NT2/D1 (cell line): ENCODE measurements at regions not wholly inside any gene's neighbourhood (a gene's known extent, or its start where the extent isn't known, plus 50 kb on each side); places are given as distances from the start of the nearest gene placed in this dataset.

ENCODE experiments used
- DNase-seq: peaks from one replicate; pipeline ENCODE4 v3.0.0-alpha.2; 2011; ENCODE audit warnings: low read depth, low spot score
- H3K27me3 ChIP-seq: 2 replicates; pipeline ENCODE4 v1.6.0; 2011; ENCODE audit warnings: mild to moderate bottlenecking; ENCODE audit not compliant: insufficient read length, insufficient read depth
- H3K36me3 ChIP-seq: 2 replicates; pipeline ENCODE4 v1.6.1; 2011; ENCODE audit warnings: mild to moderate bottlenecking, low read length, mixed read lengths; ENCODE audit not compliant: insufficient read depth, insufficient read length
- H3K4me1 ChIP-seq: 2 replicates; pipeline ENCODE4 v1.5.1; 2011; ENCODE audit not compliant: insufficient read depth, insufficient read length
- H3K4me3 ChIP-seq: 2 replicates; pipeline ENCODE4 v1.5.1; 2011; ENCODE audit warnings: low read depth; ENCODE audit not compliant: insufficient read length
- H3K9ac ChIP-seq: 2 replicates; pipeline ENCODE4 v1.6.0; 2011; ENCODE audit warnings: low read depth; ENCODE audit not compliant: insufficient read length
- H3K9me3 ChIP-seq: 2 replicates; pipeline ENCODE4 v1.5.1; 2011; ENCODE audit warnings: mild to moderate bottlenecking, low read length; ENCODE audit not compliant: insufficient read depth
- SUZ12 ChIP-seq: IDR thresholded peaks from 2 replicates; pipeline ENCODE4 v1.6.1; 2011; ENCODE audit not compliant: insufficient read length, insufficient read depth; ENCODE audit errors: extremely low read depth
- YY1 ChIP-seq: IDR thresholded peaks from 2 replicates; pipeline ENCODE4 v1.6.1; 2011; ENCODE audit not compliant: insufficient read length, insufficient read depth
- ZNF274 ChIP-seq: IDR thresholded peaks from 2 replicates; pipeline ENCODE4 v1.6.1; 2011; ENCODE audit warnings: mild to moderate bottlenecking, low read depth, low read length

DNA sequence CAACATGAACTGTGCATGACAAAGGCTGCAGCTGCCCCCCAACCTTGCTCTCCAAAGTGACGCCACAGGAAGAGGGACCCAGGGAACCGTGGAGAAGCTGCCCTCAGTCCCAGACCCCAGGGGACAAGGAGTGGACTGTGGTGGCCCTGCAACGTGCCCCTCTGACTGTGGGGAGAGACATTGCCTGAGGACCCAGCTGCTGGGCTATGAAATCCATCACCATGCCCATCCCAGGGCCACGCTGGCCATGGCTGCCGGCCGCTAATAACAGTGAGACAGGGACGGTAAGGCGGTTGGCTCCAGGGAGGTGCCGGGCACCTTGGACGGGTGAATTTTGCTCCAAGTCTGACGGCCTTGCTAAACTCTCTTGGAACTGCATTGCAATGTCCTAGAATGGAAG, 211.3 kb upstream of the HDAC4 start:
- H3K9ac ChIP-seq, result no peak overlapping the region
- peaks cover 8% of the 10 kb centered on the region for H3K4me1 ChIP-seq
- no peaks in the 10 kb centered on the region for H3K36me3 ChIP-seq
- H3K4me3 ChIP-seq, result no peak overlapping the region
- TF ChIP-seq ZNF274, result no peak
- TF ChIP-seq YY1, result no peak
- no peak for TF ChIP-seq SUZ12
- no peak for DNase-seq
- H3K9me3 ChIP-seq, result no peaks in the 10 kb centered on the region
- no peaks in the 10 kb centered on the region for H3K27me3 ChIP-seq

GRCh38 chr2:239611222-239611795, 210.5 kb upstream of the HDAC4 start:
- Histone ChIP-seq H3K27me3 (no peaks in the 10 kb centered on the region), H3K9me3 (no peaks in the 10 kb centered on the region), H3K36me3 (no peaks in the 10 kb centered on the region), H3K4me3 (no peak overlapping the region), H3K9ac (no peak overlapping the region), H3K4me1 (peaks cover 8% of the 10 kb centered on the region)
- no peak for TF ChIP-seq YY1
- TF ChIP-seq ZNF274, result no peak
- no peak for TF ChIP-seq SUZ12
- DNase-seq, result no peak

GRCh38 chr2:239610457-239611221, 209.8 kb upstream of the HDAC4 start:
- Histone ChIP-seq H3K4me3 (no peak overlapping the region), H3K9me3 (no peaks in the 10 kb centered on the region), H3K9ac (no peak overlapping the region), H3K36me3 (no peaks in the 10 kb centered on the region), H3K4me1 (peaks cover 8% of the 10 kb centered on the region), H3K27me3 (no peaks in the 10 kb centered on the region)
- TF ChIP-seq YY1 (no peak), SUZ12 (no peak), ZNF274 (no peak)
- DNase-seq, result no peak

- Histone ChIP-seq H3K9ac (no peak overlapping the region), H3K4me3 (no peak overlapping the region), H3K9me3 (no peaks in the 10 kb centered on the region), H3K36me3 (no peaks in the 10 kb centered on the region), H3K4me1 (peaks cover 8% of the 10 kb centered on the region), H3K27me3 (no peaks in the 10 kb centered on the region)
- TF ChIP-seq YY1 (no peak), ZNF274 (no peak), SUZ12 (no peak)
- DNase-seq, result no peak
Observed at GRCh38 chr2:239609607-239610310, 208.9 kb upstream of the HDAC4 start.

GRCh38 chr2:239609162-239609561, 208.3 kb upstream of the HDAC4 start:
- Histone ChIP-seq H3K36me3 (no peaks in the 10 kb centered on the region), H3K4me1 (peaks cover 8% of the 10 kb centered on the region), H3K9me3 (no peaks in the 10 kb centered on the region), H3K9ac (no peak overlapping the region), H3K4me3 (no peak overlapping the region), H3K27me3 (no peaks in the 10 kb centered on the region)
- no peak for DNase-seq
- TF ChIP-seq YY1 (no peak), SUZ12 (no peak), ZNF274 (no peak)

DNA sequence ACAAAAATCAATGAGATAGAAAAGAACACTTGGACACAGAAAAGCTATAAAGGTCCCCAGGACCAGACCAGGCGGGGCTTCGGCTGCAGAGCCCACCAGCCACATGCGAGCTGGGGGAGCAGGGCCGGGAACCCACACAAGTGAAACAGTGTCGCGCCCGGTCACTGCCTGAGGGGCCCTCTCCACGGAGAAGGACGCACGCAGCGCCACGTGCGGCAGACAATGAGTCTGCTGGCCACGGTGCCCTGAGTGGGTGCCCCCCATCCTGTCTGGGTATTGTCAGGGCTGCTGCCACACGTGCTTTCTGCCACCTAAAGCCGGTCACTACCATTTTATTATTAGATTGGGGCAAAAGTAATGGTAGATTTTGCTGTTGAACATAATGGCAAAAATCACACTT, 207.9 kb upstream of the HDAC4 start:
- no peaks in the 10 kb centered on the region for H3K27me3 ChIP-seq
- no peak for DNase-seq
- H3K4me3 ChIP-seq, result no peak overlapping the region
- peaks cover 8% of the 10 kb centered on the region for H3K4me1 ChIP-seq
- TF ChIP-seq SUZ12 (no peak), YY1 (no peak), ZNF274 (no peak)
- no peaks in the 10 kb centered on the region for H3K36me3 ChIP-seq
- no peaks in the 10 kb centered on the region for H3K9me3 ChIP-seq
- no peak overlapping the region for H3K9ac ChIP-seq

DNA sequence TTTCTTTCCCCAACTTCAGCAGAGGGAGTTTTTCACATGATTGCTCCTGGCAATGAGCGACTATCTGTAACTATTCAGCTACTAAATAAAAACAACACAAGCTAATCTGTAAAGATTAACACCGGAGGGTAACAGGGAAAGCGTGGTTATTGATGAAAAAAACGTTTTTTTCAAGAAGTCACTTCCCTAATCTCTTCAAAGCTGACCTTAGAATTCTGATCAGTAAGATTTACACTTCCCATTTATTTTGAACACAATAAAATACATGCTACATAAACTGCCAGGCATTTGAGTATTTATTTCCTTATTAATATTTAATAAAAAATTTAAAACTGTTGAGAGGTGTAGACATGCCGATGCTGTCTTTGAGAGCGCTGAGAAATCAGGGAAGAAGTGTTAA, 207.4 kb upstream of the HDAC4 start:
- H3K4me1 ChIP-seq, result peaks cover 8% of the 10 kb centered on the region
- no peaks in the 10 kb centered on the region for H3K27me3 ChIP-seq
- H3K36me3 ChIP-seq, result no peaks in the 10 kb centered on the region
- H3K4me3 ChIP-seq, result no peak overlapping the region
- no peak for DNase-seq
- H3K9ac ChIP-seq, result no peak overlapping the region
- no peak for TF ChIP-seq SUZ12
- no peak for TF ChIP-seq YY1
- no peak for TF ChIP-seq ZNF274
- H3K9me3 ChIP-seq, result no peaks in the 10 kb centered on the region
